ENCODE measurements at regions not wholly inside any gene's neighbourhood (a gene's known extent, or its start where the extent isn't known, plus 50 kb on each side); places are given as distances from the start of the nearest gene placed in this dataset.
"Not testable (repeated sequence)": the region's sequence is repeated elsewhere in the genome, so short reads cannot be mapped to it uniquely, and the experiment has no call there.

GRCh38 chr3:145650170-145650569 is 510.8 kb downstream of the PLOD2 start:
- DNase-seq (ENCODE audit: low spot score): no peak
- TF ChIP-seq CTCF (IDR thresholded peaks at IDR 0.05; ENCODE audit: extremely low read depth, missing control alignments): no peak

- no peak for DNase-seq (ENCODE audit: low spot score)
- no peak for TF ChIP-seq CTCF (IDR thresholded peaks at IDR 0.05; ENCODE audit: extremely low read depth, missing control alignments)
Observed at GRCh38 chr3:145671121-145671520, 489.9 kb downstream of the PLOD2 start.

- TF ChIP-seq CTCF (IDR thresholded peaks at IDR 0.05; ENCODE audit: extremely low read depth, missing control alignments): no peak
- no peak for DNase-seq (ENCODE audit: low spot score)
Observed at GRCh38 chr3:145673838-145674237, 487.1 kb downstream of the PLOD2 start.

GRCh38 chr3:145678401-145678800 is 482.6 kb downstream of the PLOD2 start:
- no peak for TF ChIP-seq CTCF (IDR thresholded peaks at IDR 0.05; ENCODE audit: extremely low read depth, missing control alignments)
- no peak for DNase-seq (ENCODE audit: low spot score)

- no peak for TF ChIP-seq CTCF (IDR thresholded peaks at IDR 0.05; ENCODE audit: extremely low read depth, missing control alignments)
- DNase-seq (ENCODE audit: low spot score): no peak
Observed at GRCh38 chr3:145681181-145681580, 479.8 kb downstream of the PLOD2 start.

GRCh38 chr3:145687978-145688377 is 473.0 kb downstream of the PLOD2 start:
- DNase-seq (ENCODE audit: low spot score): not testable (repeated sequence)

- TF ChIP-seq CTCF (IDR thresholded peaks at IDR 0.05; ENCODE audit: extremely low read depth, missing control alignments): no peak
- no peak for DNase-seq (ENCODE audit: low spot score)
Observed at GRCh38 chr3:145692751-145693150, 468.2 kb downstream of the PLOD2 start.

- TF ChIP-seq CTCF (IDR thresholded peaks at IDR 0.05; ENCODE audit: extremely low read depth, missing control alignments): no peak
- no peak for DNase-seq (ENCODE audit: low spot score)
Observed at GRCh38 chr3:145696011-145696410, 465.0 kb downstream of the PLOD2 start.
